AG10803 (cell line): ENCODE measurements at regions not wholly inside any gene's neighbourhood (a gene's known extent, or its start where the extent isn't known, plus 50 kb on each side); places are given as distances from the start of the nearest gene placed in this dataset.

Experiments
- DNase-seq: peaks from one replicate; pipeline ENCODE4 v3.0.0; 2010; ENCODE audit warnings: low read depth
- H3K4me3 ChIP-seq: 2 replicates; pipeline ENCODE4 v1.5.1; 2011; ENCODE audit warnings: mild to moderate bottlenecking, low read length, control low read depth
- TF ChIP-seq, protein P1 (sequence below): conservative IDR thresholded peaks from 2 replicates; pipeline ENCODE4 v1.5.1; 2011; ENCODE audit warnings: mild to moderate bottlenecking, low read length, control low read depth, inconsistent platforms

- TF ChIP-seq, protein P1, sequence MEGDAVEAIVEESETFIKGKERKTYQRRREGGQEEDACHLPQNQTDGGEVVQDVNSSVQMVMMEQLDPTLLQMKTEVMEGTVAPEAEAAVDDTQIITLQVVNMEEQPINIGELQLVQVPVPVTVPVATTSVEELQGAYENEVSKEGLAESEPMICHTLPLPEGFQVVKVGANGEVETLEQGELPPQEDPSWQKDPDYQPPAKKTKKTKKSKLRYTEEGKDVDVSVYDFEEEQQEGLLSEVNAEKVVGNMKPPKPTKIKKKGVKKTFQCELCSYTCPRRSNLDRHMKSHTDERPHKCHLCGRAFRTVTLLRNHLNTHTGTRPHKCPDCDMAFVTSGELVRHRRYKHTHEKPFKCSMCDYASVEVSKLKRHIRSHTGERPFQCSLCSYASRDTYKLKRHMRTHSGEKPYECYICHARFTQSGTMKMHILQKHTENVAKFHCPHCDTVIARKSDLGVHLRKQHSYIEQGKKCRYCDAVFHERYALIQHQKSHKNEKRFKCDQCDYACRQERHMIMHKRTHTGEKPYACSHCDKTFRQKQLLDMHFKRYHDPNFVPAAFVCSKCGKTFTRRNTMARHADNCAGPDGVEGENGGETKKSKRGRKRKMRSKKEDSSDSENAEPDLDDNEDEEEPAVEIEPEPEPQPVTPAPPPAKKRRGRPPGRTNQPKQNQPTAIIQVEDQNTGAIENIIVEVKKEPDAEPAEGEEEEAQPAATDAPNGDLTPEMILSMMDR: no peak
- DNase-seq: peak; percentile 5
- no peak overlapping the region for H3K4me3 ChIP-seq
Observed at GRCh38 chr6:159490298-159490937, 202.6 kb downstream of the SOD2 start.

GRCh38 chr6:159487636-159488035 lies 205.4 kb downstream of the SOD2 start:
- DNase-seq: no peak
- TF ChIP-seq, protein P1: no peak
- H3K4me3 ChIP-seq: no peak overlapping the region

DNA sequence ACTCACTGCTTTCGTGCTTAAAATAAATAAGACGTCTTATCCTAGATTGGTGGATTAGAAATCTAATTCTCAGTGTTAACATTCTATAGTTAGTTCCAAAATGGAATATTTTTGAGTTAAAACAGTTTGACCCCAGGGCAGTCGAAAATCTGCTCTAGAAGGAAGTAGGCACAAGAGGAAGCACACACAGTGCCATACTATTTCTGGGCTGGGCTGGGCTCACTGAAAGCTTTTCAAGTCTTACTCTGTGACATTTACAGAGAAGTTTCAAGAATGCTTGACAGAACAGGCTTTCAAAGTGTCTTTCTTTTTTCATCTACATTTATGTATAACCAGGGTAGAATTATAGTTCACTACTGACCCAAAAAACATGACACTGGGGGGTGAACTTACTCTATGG lies 209.8 kb downstream of the SOD2 start:
- no peak for DNase-seq
- TF ChIP-seq, protein P1: no peak
- H3K4me3 ChIP-seq: no peak overlapping the region

- TF ChIP-seq, protein P1: no peak
- H3K4me3 ChIP-seq: no peak overlapping the region
- DNase-seq: no peak
Observed at GRCh38 chr6:159481897-159482296, 211.1 kb downstream of the SOD2 start.

DNA sequence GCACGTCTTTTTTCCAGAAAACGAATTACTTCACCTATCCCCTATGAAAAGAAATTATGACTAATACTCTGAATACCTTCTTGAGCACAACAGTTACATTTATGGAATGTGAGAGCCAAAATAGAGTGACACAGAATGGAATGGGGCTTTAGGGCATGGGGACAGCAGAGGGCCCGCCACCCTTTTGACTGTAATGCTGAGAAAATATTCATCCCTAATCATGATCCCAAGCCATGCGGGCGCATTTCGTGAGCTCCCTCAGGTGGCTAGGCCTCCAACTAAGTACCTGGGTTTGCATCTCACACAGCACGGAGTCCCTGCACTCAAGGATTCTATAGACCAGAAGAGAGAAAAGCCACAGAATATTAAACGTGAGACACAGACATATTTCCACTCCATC lies 212.6 kb downstream of the SOD2 start:
- DNase-seq: no peak
- H3K4me3 ChIP-seq: no peak overlapping the region
- TF ChIP-seq, protein P1: no peak

- DNase-seq: no peak
- TF ChIP-seq, protein P1: no peak
- no peak overlapping the region for H3K4me3 ChIP-seq
Observed at GRCh38 chr6:159479146-159479545, 213.9 kb downstream of the SOD2 start.

GRCh38 chr6:159473475-159474263 lies 219.4 kb downstream of the SOD2 start:
- TF ChIP-seq, protein P1: no peak
- peak; percentile 54 for DNase-seq
- no peak overlapping the region for H3K4me3 ChIP-seq
